ENCODE measurements at regions not wholly inside any gene's neighbourhood (a gene's known extent, or its start where the extent isn't known, plus 50 kb on each side); places are given as distances from the start of the nearest gene placed in this dataset.

- peak overlapping the region; percentile 24; the same call in 1 of the 2 replicates for H3K4me3 ChIP-seq (ENCODE audit: low read length)
- no peak for TF ChIP-seq ZNF274 (IDR thresholded peaks at IDR 0.05; ENCODE audit: low read depth, low read length)
Measured at GRCh38 chr2:8472545-8473323, 209.1 kb upstream of the ID2 start.

- no peak for TF ChIP-seq ZNF274 (IDR thresholded peaks at IDR 0.05; ENCODE audit: low read depth, low read length)
Measured at GRCh38 chr2:8475349-8476031, 206.4 kb upstream of the ID2 start.

GRCh38 chr2:8477552-8478470 lies 204.0 kb upstream of the ID2 start:
- no peak for TF ChIP-seq ZNF274 (IDR thresholded peaks at IDR 0.05; ENCODE audit: low read depth, low read length)
- peak overlapping the region; percentile 33; the same call in 1 of the 2 replicates for H3K4me3 ChIP-seq (ENCODE audit: low read length)

More at GRCh38 chr2:8475349-8476031, 206.4 kb upstream of the ID2 start:
- H3K4me3 ChIP-seq (ENCODE audit: low read length) = no peak overlapping the region; the same call in 1 of the 2 replicates

GRCh38 chr2:8478471-8478793 lies 203.4 kb upstream of the ID2 start:
- H3K4me3 ChIP-seq (ENCODE audit: low read length) = no peak overlapping the region; the same call in 1 of the 2 replicates
- no peak for TF ChIP-seq ZNF274 (IDR thresholded peaks at IDR 0.05; ENCODE audit: low read depth, low read length)

- H3K4me3 ChIP-seq (ENCODE audit: low read length) = no peak overlapping the region
- TF ChIP-seq ZNF274 (IDR thresholded peaks at IDR 0.05; ENCODE audit: low read depth, low read length) = no peak
Measured at GRCh38 chr2:8479298-8479697, 202.6 kb upstream of the ID2 start.

- H3K4me3 ChIP-seq (ENCODE audit: low read length) = no peak overlapping the region
- no peak for TF ChIP-seq ZNF274 (IDR thresholded peaks at IDR 0.05; ENCODE audit: low read depth, low read length)
Measured at GRCh38 chr2:8480915-8481314, 200.9 kb upstream of the ID2 start.

GRCh38 chr2:8481463-8482009 lies 200.3 kb upstream of the ID2 start:
- TF ChIP-seq ZNF274 (IDR thresholded peaks at IDR 0.05; ENCODE audit: low read depth, low read length) = no peak
- no peak overlapping the region for H3K4me3 ChIP-seq (ENCODE audit: low read length)

GRCh38 chr2:8482432-8482831 lies 199.4 kb upstream of the ID2 start:
- no peak overlapping the region for H3K4me3 ChIP-seq (ENCODE audit: low read length)
- no peak for TF ChIP-seq ZNF274 (IDR thresholded peaks at IDR 0.05; ENCODE audit: low read depth, low read length)

- TF ChIP-seq ZNF274 (IDR thresholded peaks at IDR 0.05; ENCODE audit: low read depth, low read length) = no peak
- H3K4me3 ChIP-seq (ENCODE audit: low read length) = no peak overlapping the region
Measured at GRCh38 chr2:8484502-8485283, 197.2 kb upstream of the ID2 start.

GRCh38 chr2:8485736-8486135 lies 196.1 kb upstream of the ID2 start:
- no peak for TF ChIP-seq ZNF274 (IDR thresholded peaks at IDR 0.05; ENCODE audit: low read depth, low read length)
- no peak overlapping the region; the same call in 1 of the 2 replicates for H3K4me3 ChIP-seq (ENCODE audit: low read length)

- no peak overlapping the region; the same call in 1 of the 2 replicates for H3K4me3 ChIP-seq (ENCODE audit: low read length)
- no peak for TF ChIP-seq ZNF274 (IDR thresholded peaks at IDR 0.05; ENCODE audit: low read depth, low read length)
Measured at GRCh38 chr2:8486141-8486540, 195.7 kb upstream of the ID2 start.

GRCh38 chr2:8487461-8487932 lies 194.4 kb upstream of the ID2 start:
- H3K4me3 ChIP-seq (ENCODE audit: low read length) = peak overlapping the region; percentile 52; the same call in 1 of the 2 replicates
- no peak for TF ChIP-seq ZNF274 (IDR thresholded peaks at IDR 0.05; ENCODE audit: low read depth, low read length)
